Right hindlimb (tissue), 1 donor: ENCODE measurements at regions not wholly inside any gene's neighbourhood (a gene's known extent, or its start where the extent isn't known, plus 50 kb on each side); places are given as distances from the start of the nearest gene placed in this dataset.

Source experiments
- DNase-seq: peaks from one replicate; pipeline ENCODE4 v3.0.0-alpha.2; 2018

DNA sequence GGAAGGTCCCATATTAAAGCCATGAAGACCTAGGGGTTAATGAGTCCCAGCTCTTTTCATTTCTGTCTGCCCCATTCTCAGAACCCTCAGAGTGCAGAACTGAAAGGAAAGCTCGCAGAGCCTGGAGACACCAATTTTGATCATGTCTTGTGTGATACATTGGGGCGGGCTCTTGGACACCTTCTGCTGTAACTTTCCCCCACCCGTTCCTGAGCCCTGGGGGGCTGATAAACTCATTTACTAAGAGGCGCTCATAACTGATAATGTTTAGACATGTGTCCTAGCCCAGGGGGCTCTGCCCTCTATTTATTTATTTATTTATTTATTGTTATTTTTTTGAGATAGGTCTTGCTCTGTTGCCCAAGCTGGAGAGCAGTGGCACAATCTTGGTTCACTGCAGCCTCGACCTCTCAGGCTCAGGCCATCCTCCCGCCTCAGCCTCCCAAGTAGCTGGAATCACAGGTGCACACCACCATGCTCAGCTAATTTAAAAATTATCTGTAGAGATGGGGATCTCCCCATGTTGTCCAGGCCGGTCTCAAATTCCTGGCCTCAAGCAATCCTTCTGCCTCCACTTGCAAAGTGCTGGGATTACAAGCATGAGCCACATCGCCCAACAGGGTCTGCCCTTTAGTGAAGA is 72.4 kb upstream of the HAAO start:
- no peak for DNase-seq

DNA sequence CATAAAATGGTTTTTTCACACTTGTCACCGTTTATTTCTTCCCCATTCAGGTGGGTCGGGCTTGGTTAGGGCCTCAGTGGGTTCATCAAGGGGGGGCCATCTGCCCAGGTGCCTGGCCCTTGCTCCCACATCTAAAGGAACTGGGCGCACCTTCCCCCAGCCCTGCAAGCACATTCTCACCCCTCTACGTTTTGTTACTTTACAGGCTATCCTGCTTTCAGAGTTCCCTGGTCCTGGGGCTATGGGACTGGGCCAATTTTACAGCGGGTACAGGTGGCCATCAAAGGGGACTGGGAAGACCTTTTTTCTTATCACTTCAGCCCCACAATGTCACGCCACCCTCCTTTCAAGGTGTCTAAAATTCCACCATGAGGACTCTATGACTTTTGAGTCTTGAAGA is 71.8 kb upstream of the HAAO start:
- no peak for DNase-seq

DNA sequence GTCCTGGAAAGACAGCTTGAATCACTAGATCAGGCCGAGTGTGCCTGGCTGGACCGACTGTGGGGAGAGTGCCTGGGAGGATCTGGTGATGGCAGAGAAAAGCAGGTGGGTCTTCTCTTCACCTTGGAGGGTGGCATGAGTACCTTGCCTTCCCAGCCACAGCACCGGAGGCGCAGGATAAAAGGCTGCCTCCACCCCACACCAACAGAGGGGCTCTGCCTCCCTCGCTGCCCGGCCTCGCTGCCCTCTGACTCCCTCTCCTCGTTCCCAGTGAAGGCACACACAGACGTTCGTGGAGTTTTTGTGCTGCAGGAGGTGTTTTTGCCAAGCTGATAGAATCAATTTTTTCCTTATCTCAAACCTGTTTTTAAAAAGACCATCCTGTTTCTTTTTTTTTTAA is 71.4 kb upstream of the HAAO start:
- no peak for DNase-seq

DNA sequence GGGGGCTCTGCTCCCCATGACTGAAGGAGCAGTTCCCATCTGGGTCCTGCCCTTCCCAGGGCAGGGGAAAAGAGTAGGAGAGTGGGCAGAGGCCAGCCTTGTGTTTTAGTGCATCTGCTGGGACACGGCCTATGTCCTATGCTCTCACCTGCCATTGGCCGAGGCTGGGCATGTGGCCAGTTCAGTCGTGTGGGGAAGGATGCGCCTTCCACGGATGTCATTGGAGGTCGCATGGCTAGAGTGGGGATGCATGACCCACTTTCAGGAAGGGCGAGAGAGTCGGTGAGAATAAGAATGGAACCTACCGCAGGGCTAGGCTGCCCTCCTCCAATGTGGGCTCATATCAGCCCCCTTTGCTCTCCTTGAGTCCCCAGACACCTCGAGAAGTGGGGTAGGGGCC is 70.9 kb upstream of the HAAO start:
- no peak for DNase-seq

DNA sequence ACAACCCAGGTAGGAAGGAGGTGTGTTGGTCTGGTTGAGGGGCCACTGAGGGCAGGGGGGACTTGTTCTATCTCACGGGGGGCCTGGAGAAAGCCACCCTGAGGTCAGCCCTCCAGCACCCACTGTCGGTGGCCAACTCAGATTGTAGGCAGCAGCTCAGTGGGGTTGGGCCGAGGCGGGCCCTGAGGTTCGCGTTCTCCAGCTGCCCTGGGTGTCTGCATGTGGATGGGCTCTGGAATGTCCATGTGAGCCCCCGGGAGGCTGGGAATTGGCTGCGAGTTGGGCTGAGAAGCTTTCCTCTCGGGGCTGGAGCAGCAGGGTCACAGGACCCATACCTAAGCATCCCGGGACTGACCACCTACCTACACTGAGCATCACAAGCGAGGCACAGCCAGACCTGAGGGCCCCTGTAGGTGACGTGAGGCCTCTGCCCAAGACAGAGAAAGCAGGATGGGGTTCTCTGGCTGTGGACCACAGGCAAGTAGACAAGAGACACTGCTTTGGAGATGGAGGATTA is 70.3 kb upstream of the HAAO start:
- no peak for DNase-seq

DNA sequence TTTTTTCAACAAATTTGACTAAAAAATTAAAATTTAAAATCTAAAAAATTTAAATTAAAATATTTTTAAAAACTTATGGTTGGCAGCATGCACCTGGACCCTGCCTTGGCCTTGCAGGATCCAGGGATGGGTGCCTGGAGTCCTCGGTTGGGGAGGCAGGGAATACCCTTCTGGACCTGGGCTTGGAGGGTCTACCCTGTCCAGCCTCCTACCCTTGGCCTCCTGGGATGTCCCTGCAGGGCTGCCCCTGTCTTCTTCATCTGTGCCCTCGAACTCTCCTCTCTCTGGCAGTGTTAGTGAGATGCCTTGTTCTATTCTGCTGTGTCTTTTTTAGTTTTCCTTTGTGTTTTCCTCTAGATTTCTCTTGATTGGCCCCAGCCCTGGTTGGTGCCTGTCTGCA is 68.9 kb upstream of the HAAO start:
- no peak for DNase-seq

DNA sequence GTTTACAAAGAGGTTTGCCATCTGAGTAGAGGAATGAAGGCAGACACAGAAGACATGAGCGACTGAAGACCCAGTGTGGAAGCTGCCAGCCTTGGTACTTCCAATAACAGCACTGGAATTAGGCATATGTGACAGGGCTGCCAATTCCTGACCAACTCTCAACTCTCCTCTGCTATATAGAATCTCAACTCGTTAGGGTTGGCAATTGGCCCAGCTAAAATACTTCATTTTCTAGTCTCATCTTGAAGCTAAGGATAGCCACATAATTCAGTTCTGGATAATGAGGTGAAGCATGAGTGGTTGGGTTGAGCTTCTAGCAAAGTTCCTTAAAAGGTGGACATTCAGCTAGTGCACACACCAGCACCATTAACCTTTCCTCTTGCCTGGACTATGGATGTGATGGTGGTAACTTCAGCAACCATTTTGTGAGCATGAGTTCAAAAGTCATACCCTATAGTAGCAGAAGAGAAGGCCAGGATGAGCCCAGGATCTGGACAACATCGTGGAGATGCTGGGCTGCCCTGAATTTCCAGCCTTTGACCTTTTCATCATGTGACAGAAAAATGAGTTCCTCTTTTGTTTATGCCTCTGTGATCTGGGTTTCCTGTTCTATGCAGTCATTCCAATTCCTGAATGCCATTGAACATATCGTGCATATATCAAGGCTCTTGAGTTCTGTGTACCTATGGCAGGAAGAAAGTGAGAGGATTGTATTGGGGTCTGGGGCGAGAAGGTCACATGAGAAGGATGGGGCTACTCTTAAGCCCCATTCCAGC is 68.1 kb upstream of the HAAO start:
- no peak for DNase-seq

DNA sequence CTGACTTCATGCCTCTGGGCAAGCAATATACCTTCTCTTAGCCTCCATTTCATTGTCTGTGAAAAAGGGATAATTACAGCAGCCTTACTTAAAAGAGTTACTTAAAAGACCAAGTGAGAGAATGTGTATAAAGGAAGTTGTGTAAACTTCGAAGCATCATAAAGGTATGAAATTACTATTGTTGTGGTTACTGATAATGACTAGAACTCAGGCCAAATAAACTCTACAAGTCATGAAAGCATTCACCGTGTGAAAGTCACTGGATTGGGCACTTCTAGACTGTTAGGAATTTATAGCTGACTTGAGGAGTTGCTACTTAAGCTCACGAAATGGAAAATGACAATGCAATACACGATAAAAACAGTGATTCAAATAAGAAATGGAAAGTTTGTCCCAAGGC is 67.4 kb upstream of the HAAO start:
- no peak for DNase-seq

DNA sequence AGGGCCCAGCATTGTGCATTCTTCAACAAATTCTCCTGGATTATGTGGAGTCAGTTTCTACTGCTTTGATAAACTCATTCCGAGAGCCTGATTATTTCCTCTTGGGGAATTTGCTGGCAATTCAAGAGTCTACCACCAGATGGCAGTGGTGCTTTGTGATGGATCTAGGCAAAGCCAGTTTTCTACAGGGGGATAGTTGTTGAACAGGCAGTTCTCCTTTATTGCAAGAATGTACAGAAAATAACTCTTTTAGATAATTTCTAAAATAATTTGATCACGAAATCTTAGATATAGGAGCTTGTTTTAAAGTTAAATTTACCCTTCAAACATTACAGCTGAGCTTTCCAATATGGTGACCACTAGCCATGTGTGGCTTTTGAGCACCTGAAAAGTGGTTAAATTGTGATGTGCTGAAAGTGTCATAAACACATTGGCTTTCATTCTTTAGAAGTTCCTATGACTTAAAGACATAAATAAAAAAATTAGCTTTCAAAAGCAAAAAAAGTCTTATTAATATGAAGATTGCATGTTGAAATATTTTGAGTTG is 66.7 kb upstream of the HAAO start:
- DNase-seq = peak; percentile 81

DNA sequence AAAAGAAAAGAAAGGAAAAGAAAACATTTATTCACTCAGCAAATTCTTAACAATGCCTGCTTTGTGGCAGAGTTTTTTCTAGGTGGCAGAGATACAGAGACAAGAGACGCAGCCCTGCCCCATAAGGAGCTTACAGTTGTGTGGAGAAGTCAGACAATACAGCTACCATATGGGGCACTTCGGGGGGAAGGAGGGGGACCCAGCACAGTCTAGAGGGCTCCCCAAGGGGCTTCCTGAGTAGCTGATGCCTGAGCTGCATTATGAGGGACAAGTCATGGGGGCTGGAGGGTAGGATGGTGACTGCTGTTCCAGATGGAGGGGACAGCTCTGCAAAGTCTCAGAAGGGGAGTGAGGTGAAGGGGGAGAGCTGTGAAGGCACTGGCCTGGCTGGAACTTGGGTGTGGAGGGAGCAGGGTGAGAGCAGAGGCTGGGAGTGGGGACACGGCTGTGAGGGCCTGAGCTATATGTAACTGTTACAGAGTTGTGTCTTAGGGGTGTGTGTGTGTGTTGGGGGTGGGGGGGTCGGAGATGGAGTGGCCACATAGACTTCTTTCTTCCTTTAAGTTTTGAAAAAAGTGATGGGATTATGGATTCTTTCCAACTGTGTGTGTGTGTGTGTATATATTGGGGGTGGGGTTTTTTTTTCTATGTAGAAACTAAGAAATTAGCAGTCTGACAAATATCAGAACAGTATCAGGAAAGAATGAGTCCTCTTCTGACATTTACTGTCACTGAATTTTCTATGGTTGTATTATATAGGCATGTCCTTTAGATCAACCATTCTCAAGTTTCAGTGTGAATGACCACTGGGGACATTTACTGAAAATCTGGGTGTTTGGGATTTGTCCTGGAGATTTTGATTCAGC is 66.0 kb upstream of the HAAO start:
- no peak for DNase-seq

DNA sequence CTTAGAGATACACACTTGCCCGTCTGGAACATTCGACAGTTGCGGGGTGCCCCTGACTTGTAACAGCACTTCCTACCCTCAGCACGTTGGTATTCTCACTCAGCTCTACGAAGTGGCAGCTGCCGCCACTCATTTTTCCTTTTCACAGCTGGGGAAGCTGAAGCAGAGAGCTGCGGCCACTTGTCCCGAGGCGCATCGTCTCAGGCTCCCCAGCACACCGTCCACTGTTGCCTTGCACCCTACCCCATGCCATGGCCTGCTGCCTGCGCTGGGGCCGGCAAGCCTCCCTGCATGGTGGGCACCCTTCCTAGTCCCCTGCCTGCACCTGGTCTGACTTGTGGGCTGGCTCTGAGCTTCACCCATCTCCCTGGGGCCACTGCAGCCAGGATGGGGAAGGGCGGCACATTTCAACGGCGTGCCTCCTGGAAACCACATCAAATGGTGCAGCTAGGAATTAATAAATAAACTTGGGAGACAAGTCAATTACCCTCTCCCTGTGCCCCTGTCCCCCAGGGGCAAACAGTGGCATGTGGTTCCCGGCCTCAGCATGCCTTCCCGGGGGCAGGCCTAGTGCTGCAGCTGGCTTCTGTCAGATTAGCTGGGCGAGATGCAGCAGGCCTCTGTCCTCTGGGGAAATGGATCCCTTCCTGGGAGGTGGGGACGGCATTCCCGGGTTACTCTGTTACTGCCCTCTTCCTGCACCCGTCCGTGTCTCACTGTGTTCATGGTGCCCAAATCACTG is 64.7 kb upstream of the HAAO start:
- DNase-seq = peak; percentile 21

DNA sequence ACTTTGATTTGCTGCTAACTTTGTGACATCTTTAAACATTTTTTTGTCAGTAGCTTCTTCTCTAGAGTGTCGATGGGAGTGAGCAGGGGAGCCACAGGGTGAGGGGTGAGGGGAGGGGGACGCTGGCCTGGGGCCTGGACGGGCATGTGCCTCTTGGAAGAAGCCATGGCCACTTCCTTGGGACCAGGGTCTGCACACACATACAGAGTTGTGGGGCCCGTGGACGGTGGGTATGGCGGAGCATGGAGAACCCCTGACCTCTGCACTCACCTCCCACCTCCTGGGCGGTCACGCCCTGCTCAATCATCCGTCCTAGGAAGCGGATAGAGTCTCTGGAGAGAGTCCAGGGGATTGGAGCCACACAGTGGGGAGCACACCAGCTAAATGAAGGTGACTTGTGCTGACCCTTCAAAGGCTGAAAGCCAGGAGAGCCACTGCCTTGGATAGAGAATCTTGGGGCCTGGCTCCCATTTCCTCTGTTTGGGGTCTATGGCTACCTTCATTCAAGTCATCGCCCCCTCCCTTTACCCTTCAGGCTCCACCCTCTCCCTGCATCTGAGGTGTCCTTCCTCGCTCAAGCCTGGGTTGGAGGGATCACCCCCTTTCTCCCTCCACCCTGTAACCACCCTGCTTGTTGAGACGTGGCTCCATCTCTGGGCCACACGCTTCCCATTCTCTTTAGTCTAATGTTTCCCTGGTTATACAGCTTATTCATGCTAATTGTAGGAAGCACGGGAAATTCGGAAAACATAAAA is 63.9 kb upstream of the HAAO start:
- DNase-seq = no peak

DNA sequence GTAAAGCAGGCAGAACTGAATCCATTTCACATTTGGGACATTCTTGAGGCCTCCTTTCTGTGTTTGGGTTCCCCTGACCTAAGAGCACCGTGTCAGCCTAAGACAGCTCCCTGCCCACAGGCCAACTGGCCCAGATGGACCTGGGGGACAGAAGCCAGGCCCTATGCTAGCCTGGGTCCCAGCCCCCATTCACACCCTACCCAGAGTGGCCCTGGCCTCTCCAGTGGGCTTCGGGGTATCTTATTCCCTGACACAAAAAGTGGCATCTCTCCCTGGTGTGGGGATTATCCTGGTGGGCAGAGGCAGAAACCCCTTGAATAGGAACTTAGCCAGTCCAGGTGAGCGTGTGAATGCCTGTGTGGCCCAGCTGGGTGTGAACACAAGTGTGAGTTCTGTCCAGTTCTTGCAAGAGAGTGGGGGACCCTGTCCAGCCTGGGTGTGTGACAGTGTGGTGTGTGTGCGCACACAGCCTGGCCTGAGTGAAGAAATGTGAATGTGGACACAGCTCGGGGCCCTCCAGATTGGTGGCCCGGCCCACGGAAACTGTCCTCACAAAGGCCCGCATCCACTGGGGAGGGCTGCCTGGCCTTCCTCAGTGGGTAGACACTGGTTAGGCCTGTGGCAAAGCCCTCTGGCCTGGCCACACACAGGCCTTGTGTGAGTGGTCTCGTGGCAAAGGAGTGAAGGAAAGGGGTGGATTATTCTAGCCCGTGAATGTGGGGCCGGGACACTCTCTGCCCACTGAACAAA is 63.0 kb upstream of the HAAO start:
- DNase-seq = no peak

DNA sequence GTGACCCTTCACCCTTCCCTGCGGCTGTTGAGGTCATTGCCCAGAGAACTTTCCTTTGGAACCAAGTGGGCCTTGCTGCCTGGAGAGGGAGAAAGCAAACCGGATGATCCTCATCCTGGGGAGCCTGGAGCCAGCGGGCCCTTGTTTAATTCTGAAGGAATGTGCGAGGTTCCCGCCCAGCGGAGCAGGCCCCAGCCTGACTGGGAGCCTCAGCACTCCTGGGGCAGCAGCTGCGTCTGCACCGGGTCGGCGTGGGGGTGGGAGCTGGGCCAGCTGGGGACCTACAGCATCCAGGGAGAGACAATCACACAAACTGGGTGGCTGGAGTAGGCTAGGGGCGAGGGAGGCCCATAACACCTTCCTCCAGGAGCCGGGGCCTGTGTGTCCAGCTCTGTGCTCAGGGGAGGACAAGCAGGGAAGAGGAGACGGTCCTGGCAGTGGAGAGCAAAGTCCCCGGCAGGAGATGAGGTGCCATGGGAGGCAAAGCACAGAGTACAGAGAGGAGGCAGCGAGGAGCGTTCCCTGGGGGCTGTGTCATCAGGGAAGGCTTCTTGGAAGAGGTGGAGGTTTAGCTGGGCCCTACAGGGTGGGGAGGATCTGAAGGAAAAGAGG is 61.9 kb upstream of the HAAO start:
- peak; percentile 74 for DNase-seq

DNA sequence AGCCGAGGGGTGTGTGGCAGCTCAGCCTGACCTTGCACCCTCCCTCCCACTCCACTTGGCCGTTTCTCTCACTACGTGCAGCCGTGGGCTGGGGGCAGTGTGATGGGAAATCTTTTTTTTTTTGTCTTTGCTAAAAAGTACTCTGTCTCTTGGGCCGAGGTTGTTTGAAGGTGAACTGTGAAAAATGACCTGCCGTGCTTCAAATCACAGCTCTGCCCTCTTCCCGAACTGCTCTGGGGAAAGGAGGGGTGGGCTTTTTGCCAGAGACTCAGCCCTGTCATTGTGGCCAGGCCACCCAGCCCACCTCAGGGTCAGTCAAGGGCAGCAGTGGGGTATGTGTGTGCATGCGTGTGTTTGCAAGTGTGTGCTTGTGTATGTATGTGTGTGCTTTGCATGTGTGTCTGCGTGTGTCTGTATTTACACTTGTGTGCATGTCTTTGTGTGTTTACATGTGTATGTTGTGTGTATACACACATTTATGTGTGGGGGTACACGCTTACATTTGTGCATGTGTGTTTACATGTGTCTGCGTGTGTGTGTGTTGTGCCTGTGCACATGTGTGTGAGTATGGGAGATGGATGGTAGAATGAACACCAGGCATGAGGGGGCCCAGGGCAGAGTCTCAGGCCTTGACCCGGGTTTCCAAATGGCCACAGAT is 61.3 kb upstream of the HAAO start:
- DNase-seq = peak; percentile 40

DNA sequence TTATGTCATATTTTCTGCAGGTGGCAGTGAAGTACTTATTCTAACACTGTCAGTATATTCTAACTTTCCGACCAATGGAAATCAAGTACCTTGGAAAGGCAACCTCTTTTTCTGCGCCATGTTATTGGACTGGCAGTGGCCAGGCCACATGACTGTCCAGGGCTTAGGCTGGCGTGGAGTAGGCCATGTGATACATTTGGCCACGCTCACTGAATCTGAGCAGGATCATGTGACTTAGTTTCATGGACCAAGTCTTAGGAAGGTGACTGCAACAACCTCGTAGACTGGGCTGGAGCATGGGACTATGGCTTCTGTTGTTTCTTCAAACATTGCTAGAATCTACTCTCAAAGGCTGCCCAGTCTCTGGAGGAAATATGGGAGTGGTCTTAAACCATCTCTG is 60.4 kb upstream of the HAAO start:
- DNase-seq = no peak

DNA sequence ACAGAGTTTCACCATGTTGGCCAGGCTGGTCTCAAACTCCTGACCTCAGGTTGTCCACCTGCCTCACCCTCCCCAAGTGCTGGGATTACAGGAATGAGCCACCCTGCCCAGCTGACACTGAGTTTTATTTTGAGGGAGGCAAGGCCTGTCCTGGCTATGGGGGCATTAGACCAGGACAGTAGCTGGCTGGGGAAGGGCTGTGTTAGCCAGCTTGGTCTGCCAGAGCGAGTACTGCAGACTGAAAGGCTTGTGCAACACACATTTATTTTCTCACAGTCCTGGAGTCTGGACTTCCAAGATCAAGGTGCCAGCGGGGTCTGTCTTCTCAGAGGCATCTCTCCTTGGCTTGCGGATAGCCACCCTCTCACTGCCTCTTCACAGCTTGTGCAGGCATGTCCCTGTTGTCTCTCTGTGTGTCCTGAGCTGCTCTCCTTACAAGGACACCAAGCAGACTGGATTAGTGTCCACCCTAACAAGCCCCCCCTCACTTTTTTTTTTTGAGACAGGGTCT is 59.4 kb upstream of the HAAO start:
- peak; percentile 12 for DNase-seq

DNA sequence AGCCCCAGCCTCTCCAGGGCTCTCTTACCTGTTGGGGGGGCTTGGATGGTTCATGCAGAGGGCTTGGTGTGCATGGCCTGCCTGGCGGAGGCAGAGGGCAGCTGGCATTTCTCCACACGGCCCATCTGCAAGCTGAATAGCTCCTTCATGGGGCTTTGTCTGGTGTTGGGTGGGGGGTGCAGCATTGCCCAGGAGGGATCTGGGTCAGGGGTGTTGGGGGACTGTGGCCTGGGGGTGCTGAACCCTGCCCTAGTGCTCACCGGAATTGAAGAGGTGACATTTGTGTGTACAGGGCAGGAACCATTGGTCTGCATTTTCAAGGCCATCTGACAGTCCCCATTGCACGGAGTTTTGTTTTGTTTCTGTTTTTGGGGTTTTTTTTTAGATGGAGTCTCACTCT is 58.8 kb upstream of the HAAO start:
- DNase-seq = no peak

DNA sequence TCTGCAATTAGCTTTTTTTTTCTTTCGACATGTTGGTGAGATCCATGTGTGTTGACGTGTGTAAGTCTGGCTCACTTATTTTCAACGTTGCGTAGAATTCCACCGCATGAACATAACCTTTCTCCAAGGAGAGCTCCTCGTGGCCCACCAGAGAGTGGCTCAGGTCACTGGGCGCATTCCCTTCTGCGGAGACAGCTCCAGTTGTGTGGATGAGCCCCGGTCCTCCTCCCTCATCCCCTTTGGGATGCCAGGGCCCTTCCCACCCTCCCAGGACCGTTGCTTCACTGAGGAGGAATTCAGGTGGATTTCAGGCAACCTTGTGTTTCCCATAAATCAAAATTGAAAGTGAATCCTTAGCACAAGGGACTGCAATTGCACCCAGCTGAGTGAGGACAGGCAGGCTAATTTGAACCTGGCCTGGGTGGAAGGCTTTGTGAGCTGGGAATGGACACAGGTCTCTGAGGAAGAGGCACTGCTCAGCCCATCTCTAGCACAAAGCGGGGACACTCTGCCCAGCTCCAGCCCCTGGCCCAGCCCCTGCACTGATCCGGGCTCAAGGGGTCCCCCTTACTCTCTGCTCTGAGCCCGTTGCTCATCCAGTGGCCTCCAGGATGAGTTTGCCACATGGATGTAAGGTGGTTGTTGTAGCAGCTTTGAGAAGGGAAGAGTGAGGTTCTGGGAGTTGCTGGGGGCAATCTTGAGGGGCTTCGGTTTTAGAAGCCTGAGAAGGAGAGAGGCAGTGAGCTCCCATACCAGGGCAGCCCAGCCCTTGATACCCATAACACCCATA is 57.8 kb upstream of the HAAO start:
- DNase-seq = peak; percentile 7
